Hepatic stellate cell (primary cell): ENCODE measurements at regions not wholly inside any gene's neighbourhood (a gene's known extent, or its start where the extent isn't known, plus 50 kb on each side); places are given as distances from the start of the nearest gene placed in this dataset.
"Not testable (repeated sequence)": the region's sequence is repeated elsewhere in the genome, so short reads cannot be mapped to it uniquely, and the experiment has no call there.

Source experiments
- DNase-seq: peaks from one replicate; pipeline ENCODE4 v3.0.0; 2011; ENCODE audit warnings: low spot score

DNA sequence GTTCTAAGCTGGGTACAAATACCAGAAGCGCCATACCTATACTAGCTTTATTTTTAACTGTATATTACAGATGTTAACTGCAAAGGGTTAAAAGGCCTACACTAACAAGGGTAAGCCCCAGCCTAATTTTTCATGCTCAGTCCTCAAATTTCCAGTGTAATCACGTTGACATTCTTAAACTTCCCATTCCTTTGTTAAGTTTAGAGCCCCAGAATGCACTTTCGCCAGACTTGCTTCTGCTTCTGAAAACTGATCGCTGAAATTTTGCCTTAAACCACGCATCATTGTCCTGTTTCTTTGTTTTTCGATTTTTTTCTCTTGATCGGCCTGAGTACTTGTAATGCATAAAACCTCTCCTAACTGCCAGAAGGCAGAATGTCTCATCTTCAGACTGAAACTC lies 2141.9 kb upstream of the AGA start:
- no peak for DNase-seq

DNA sequence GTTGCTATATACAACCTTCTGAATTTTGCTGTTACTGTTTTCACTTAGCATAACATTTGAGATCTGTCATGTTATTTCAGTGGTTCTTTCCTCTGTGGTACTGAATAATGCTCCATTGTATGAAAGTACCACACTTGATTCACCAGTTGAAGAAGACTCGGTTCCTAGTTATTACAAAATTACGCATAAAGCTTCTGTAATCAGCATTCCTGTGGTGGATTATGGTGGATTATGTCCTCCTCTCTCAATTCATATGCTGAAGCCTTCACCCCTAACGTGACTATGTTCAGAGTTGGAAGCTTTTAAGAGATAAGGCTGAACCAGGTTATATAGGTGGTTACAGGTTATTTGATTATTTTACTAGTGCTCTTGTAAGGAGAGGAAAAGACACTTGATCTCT lies 2143.5 kb upstream of the AGA start:
- DNase-seq = no peak

DNA sequence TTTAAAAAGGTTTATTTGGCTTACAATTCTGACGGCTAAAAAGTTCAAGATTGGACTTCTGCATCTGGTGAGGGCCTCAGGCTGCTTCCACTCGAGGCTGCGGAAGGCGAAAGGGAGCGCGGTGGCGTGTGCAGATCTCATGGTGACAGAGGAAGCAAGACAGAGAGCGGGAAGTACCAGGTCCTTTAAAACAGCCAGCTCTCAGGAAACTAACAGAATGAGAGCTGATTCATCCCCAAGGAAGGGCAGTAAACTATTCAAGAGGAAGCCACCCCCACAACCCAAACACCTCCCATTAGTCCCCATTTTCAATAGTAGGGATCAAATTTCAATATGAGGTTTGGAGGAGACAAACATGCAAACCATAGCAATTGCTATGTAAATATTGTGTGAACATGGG lies 2144.2 kb upstream of the AGA start:
- no peak for DNase-seq

DNA sequence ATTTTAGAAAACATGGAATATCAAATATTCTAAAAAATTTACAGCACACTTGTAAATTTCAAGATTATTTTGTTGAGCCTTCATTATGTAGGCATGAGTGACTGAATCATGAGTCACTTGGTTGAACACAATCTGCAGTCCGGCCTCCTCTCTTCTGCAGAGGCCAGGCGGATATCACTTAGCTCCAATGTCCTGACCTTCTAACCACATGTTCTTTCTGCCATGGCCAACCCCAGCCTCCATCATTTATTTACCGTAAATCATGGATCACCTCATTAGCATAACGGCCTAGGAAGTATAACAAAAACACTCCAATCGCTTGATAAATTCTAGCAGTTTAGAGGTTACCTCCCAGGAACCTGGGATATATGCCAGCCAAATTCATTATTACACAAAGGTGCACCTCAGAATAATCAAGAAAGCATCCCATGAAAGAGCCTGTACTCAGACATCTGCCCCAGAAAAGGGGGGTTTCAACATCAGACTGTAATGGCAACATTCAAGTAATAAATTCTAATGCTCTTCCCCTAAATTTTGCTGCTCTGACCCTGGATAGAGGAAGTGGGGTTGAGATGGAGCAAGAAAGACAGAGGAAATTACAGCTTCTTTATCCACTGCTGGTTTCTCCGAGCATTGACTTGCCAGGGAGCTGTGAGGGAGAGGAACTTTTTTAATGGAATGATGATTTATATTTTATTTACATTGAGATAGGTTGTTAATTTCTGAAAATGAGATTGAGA lies 2153.6 kb upstream of the AGA start:
- DNase-seq = peak; percentile 11

DNA sequence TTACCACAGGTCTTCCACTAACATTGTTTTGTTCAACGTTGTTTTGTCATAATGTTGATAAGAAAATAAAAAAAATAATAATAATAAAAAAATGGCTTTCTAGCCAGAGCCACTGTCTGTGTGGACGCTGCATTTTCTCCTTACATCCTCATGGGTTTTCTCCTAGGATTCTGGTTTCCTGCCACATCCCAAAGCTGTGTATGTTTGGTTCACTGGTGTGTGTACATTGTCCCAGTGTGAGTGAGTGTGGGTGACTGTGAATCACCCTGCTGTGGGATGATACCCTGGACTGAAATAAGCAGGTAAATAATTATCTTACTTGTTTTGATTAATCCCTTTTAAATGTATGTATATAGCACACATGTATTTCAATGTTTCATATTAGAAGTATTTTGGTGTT lies 2154.4 kb upstream of the AGA start:
- DNase-seq = no peak

DNA sequence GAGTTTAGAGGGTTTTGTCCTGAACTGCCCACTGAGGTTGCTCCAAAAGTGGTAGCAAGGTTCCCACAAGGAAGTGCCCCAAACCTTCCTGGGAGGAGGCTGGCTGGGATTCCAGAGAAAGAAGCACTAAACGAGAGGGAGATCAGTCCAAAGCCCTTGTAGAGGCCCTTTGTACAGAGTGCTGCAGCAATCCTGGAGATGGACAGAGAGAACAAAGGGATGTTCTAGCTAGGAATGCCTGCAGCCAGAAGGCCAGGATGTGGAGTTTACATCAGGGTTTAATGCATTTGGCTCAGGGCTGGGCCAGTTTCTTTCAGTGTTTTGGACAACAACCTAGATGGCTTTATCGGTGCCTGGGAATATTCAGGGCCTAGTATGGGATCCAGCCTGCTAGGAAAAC lies 2155.1 kb upstream of the AGA start:
- DNase-seq = no peak

DNA sequence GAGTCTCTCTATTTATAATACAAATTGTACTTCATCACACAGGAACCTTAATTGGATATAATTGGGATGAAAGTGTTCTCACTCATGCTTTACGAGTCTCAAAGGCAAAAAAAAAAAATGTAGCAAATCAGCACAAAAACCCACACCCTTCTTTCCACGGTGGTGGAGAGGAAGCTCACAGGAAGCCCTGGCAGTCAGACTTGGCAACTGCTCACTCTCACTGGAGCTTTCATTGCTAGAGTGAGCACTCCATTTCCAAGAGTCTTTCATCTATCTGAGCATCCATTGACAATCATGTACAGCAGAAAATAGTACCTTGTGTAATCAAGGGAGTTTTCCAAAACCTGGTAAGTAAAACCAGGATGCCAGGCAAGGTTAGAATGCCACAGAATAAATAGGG lies 2159.4 kb upstream of the AGA start:
- no peak for DNase-seq

DNA sequence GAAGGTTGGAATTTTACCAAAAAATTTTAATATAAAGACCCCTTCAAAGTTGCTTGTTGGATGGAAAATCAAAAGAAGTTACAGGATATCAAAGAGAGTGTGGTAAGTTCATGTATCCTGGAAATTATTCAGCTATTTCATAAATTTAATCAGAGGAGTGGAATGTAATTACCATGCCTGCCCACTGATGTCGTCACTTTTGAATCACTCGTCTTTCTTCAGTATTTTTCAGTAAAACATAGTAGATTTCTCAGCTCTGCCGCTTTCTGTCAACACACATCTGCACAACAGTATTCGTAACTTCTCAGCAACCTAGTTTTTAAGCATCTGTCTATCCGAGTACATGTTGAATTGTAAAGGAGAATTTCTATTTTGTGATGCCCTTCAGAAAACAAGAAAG lies 2163.0 kb upstream of the AGA start:
- peak; percentile 19 for DNase-seq

DNA sequence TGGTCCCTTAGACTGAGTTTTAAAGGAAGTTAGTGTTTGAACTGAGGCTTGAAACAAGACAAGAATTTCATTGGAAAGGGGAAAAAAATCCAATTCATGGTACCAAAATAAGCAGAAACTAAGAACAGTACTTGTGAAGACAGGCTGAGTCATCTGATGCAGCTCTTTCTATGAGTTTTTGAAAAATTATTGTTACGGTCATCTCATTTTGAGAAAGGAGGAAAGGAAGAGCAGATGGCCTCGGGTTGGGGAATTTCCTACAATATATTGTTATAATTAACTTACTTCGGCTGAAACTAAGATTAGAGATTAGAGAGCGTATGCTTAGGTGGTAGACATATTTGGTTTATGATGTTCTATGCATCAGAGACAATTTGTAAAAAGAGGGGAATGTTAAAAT lies 2164.8 kb upstream of the AGA start:
- DNase-seq = no peak

DNA sequence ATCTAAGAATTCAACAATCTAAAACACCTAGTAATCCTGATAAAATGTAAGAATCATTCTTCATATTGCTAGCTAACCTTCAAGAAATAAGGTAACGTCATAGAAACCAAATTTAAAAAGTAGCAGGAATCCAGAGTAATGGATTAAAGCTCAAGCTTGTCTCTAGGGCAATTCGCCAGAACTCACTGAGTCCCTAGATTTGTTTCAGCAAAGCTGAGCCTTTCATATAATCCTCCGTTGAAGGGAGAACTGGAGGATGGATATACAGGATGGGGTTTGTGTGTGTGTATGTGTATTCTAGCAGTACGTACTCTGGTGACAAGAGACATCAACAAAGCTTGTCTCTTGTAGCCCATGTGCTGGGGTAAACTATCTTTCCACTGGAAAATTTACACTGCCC lies 2173.5 kb upstream of the AGA start:
- no peak for DNase-seq

DNA sequence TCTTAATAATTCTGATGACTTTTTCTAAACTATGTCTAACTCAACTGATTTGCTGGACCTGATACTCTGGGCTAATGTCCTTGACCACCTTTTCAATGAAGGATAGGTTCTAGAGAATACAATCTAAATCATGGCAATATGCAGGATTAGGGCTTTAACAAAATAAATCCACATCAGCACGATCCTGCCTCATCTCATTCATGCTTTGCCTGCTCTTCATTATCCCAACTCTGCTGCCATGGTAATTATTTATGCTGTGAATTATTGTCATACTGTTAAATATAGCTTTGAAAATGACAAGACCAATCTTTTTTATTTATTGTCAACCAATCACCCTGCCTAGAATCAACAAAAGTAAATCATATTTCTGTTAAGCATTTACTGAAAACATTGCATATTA lies 2176.7 kb upstream of the AGA start:
- DNase-seq = no peak

DNA sequence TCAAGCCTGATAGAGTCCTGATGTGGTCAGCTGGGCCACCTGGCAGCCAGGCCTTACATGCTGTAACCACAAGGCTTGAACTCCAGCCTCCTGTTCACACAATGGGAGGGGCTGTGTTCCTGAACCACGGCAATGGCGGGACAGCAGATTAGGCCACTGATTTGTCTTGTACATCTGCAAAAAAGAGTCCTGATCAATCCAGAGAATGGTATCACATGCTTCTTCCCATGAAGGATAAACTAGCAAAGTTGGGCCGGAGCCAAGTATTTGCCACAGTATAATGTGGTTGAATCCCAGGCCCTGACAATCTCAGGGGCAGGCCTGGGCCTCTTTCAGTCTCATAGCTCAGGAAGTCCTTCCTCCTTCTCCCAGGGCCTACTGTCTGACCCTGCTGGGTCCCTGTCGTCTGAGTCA lies 2182.5 kb upstream of the AGA start:
- DNase-seq = peak; percentile 50

DNA sequence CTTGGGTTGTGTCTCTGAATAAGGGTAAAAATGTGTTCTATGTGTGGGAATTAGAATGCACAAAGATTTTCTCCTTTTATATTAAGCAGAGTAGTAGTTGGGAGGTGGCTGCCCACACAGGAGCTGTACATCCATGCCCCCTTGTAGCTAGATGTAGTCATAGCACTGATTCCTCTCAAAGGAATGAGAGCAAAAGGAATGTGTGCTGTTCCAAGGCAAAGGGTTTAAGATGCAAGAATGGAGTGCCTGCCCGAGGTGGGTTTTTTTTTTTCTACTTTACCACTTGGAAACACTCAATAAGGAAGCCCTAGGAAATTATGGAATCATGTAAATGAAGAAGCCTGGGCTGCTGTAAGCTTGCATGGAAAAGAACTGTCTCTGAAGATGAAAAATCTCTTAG lies 2183.2 kb upstream of the AGA start:
- DNase-seq = peak; percentile 64

DNA sequence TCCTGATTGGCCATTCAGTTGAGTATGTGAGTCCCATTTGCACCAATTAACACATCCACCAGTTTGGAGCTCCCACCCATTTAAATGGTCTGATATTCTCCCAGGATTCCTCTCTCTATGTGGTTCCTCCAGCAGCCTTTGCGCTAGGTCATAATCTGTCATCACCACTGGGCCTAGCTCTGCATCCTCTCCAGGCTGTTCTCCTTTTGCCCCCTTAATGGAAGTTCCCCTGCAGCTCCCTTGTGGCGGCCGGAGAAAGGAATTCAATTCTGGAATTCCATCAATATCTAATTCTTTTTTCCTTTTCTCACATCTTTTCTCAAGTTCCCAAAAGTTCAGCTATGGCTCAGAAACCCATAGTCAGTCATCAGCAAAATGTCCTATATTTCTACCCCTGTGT lies 2184.4 kb upstream of the AGA start:
- DNase-seq = no peak

DNA sequence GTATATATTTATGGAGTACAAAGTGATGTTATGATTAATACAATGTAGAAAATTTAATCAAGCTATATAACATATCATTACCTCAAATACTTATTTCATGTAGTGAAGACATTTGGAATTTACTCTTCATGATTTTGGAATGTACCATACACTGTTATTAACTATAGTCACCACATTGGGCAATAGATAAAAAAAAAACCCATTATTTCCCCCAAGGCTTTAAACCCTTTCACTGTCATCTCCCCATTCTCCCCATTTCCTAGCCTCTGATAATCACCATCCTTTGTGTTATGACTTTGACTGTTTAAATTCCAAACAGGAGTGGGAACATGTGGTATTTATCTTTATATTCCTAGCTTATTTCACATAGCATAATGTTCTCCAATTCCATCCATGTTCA lies 2189.1 kb upstream of the AGA start:
- no peak for DNase-seq

DNA sequence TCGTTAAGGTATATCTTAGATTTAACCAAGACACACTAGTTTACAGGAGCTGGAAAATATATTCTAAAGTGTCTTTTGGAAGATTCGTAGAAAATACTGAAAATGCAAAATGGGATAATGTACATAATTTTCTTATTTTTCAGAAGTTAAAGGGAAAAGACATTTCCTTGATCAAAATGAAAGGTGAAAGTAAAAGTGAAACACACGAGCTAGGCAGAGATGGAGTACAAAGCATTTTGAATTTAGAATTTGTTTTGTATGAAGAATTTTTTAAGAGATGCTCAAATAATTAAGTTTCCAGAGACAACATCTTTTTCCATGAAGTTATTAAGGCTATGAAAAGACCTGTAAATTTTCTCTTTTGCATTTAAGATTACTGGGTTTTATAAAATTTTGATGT lies 2192.6 kb upstream of the AGA start:
- DNase-seq = no peak

DNA sequence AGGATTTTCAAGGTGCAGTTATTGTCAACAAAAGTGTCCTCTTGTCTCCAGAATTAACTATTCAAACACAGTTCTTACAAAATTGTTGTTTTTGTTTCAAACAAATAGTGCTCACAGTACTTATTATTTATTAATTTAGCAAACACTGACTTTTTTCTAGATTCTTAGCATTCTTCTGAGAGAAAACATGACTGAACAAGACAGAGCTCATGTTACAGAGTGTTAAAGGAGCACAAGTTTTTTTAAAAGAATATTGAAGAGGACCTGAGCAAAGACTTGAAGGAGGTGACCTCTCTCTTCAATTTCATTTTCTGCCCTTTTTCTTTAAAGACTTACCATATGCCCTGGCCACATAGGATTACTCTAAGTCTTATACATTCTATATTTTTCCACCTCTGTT lies 2220.3 kb upstream of the AGA start:
- peak; percentile 2 for DNase-seq

DNA sequence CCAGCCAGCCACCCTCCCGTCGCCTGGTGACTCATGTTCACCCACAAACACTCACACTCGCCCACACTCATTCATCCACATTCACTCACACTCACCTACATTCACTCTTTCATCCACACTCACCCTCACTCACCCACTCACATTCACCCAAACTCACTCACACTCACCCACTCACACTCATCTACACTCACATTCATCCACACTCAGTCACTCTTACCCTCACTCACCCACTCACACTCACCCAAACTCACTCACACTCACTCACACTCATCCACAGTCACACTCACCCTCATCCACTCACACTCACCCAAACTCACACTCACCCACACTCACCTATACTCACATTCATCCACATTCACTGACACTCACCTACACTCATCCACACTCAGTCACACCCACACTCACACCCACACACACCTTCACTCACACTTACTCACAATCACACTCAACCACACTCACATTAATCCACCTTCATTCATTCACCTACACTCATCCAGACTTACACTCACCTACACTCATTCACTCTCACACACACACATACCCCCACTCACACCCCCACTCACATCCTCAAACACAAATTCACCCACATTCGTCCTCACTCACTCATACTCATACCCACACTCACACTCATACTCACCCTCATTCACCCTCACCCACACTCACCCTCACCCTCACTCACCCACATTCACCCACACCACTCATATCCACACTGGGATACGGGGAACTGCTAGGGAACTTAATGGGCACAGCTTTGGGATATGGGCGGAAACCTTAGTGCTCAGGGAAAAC lies 2221.6 kb upstream of the AGA start:
- no peak for DNase-seq

DNA sequence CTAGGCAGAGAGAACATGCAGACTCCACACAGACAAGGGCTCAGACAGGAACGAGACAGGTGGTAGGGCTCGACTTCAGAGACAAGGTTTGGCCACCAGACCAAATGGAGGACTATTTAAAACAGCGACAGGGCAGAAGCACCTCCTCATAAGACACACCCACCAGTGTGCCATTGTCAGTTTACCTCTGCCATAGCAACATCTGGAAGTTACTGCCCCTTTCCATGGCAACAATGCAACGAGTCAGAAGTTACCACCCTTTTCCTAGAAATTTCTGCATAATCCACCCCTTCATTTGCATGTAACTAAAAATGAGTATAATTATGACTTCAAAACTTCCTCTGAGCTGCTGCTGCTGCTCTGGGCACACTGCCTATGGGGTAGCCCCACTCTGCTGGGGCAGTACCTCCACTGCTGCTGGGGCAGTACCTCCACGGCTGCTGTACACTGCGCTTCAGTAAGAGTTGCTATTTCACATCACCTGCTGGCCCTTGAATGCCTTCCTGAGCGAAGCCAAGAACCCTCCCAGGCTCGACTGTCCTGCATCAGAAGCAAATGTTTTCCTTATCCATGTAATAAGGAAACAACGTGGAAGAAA lies 2222.3 kb upstream of the AGA start:
- no peak for DNase-seq

DNA sequence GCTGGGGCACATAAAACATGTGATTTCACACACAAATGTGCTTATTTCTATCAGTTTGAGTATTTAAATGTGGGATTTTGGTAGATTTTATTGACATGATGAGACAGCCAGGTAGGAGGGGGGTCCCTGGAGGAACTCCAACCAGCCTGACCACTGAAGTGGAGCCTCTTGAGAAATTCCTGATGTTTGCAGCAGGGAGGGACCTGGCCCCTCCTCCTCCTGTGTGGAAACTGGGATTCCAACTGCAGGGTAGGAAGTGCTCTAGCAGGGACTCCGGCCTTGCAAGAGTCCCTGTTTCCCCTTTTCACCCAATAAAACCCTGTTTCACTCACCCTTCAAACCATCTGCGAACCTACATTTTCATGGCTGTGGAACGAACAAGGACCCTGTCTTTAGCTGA lies 2224.0 kb upstream of the AGA start:
- no peak for DNase-seq

DNA sequence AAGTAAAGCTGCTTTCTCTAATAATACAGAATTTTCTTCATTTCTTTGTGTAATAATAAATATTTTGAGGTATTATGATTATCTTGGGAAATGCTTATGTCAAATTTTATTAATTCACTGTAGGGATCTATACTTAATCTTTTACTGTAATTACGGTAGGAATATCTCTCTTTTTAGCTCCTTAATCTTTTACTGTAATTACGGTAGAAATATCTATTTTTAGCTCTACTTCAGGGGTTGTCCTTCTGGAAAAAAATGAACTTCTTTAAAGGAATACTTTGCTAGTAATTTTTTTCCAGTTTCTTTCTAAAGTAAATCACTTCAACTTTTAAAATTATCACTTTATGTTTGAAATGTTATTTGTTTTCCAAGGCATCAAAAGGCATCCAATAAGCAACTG lies 2229.4 kb upstream of the AGA start:
- DNase-seq = no peak

DNA sequence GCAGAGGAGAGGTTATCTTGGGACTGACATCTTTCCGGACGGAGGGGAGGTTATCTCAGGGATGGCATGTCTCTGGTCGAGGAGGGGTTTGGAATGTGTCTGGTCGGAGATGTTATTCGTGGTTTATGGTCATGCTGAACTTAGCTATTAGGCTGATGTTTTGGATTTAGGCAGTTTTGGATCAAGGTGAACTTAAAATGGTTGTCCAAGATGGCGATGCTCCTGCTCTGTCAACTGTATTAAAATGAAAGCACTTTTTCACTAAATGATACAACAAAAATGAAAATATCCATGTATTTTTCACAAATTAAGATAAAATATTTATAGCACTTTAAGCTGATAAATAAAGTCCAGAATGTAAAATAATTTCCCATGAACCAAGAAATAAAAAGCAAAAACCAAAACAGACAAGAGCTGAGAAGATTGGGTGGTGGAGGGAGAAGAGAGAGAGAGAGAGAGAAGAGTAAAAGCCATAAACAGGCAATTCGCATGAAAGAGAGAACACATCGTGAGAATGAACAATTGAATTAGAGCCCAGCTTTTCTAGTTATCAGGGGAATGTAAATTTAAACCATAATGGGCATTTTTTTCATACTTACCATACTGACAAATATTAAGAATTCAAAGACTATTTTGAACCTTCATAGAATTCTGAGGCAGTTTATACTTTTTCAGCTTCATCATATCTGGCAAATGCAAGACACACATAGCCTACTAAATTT lies 2236.0 kb upstream of the AGA start:
- no peak for DNase-seq

DNA sequence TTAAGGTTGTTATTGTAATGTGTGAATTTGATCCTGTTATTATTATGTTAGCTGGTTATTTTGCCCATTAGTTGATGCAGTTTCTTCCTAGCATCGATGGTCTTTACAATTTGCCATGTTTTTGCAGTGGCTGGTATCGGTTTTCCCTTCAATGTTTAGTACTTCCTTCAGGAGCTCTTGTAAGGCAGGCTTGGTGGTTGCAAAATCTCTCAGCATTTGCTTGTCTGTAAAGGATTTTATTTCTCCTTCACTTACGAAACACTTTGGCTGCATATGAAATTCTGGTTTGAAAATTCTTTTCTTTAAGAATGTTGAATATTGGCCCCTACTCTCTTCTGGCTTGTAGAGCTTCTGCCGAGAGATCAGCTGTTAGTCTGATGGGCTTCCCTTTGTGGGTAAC lies 2241.4 kb upstream of the AGA start:
- DNase-seq = not testable (repeated sequence)
